Tibial nerve (tissue), 3 donors: ENCODE measurements at regions not wholly inside any gene's neighbourhood (a gene's known extent, or its start where the extent isn't known, plus 50 kb on each side); places are given as distances from the start of the nearest gene placed in this dataset.

Experiments used
- CTCF ChIP-seq, 5 experiments: fragments of 200-600 bp in 3 of 5; fragments of 450-650 bp in 2 of 5; sonication (generic) in 3 of 5; IDR thresholded peaks; one replicate each; pipeline ENCODE4 v1.5.1; 2016 to 2019; ENCODE audit warnings: antibody characterized with exemption in 5 of 5, mild to moderate bottlenecking in 3 of 5, moderate library complexity in 2 of 5
- POLR2A ChIP-seq, 2 donors: fragments of 450-650 bp; IDR thresholded peaks; one replicate each; pipeline ENCODE4 v1.6.1; 2017; ENCODE audit warnings: antibody characterized with exemption in 2 of 2, mild to moderate bottlenecking in 2 of 2, moderate library complexity in 2 of 2

DNA sequence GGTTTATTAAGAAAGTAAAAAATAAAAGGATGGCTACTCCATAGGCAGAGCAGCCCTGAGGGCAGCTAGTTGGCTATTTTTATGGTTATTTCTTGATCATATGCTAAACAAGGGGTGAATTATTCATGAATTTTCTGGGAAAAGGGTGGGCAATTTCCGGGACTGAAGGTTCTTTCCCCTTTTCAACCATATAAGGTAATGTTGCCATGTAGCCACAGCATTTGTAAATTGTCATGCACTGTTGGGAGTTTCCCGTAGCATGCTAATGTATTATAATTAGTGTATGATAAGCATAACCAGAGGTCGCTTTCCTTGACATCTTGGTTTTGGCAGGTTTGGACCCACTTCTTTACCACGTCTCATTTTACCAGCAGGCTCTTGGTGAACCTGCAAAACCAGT, 610.4 kb upstream of the B3GAT1 start:
- TF ChIP-seq CTCF (IDR thresholded peaks at IDR 0.05) (no peak), POLR2A (IDR thresholded peaks at IDR 0.05) (no peak)
